SK-N-SH treated with all-trans-retinoic acid at 6 μM for 48 hours (cell line): ENCODE measurements at regions not wholly inside any gene's neighbourhood (a gene's known extent, or its start where the extent isn't known, plus 50 kb on each side); places are given as distances from the start of the nearest gene placed in this dataset.

Source experiments
- ATAC-seq: fragments of 200-7000 bp; cut with Tn5 transposase; 3 replicates; pipeline ENCODE4 v1.9.1; 2020; ENCODE audit warnings: mild to moderate bottlenecking, moderate library complexity
- ARNTL ChIP-seq: fragments of 450-650 bp; formaldehyde crosslinking; IDR thresholded peaks from 2 replicates; pipeline ENCODE4 v1.5.0; 2020; ENCODE audit warnings: low read depth, mild to moderate bottlenecking, moderate library complexity, borderline replicate concordance
- BACH2 ChIP-seq: fragments of 250-450 bp; sonication (Bioruptor Pico); IDR thresholded peaks from 2 replicates; pipeline ENCODE4 v1.9.0; 2021; ENCODE audit warnings: mild to moderate bottlenecking, borderline replicate concordance
- CSDC2 ChIP-seq: fragments of 250-450 bp; sonication (Bioruptor Pico); IDR thresholded peaks from 2 replicates; pipeline ENCODE4 v1.5.0; 2020; ENCODE audit warnings: mild to moderate bottlenecking, moderate library complexity
- ESRRG ChIP-seq: fragments of 250-450 bp; sonication (Bioruptor Pico); IDR thresholded peaks from 2 replicates; pipeline ENCODE4 v1.6.1; 2021; ENCODE audit warnings: mild to moderate bottlenecking
- GLIS3 ChIP-seq: fragments of 250-450 bp; sonication (Bioruptor Pico); IDR thresholded peaks from 2 replicates; pipeline ENCODE4 v1.5.0; 2020; ENCODE audit warnings: mild to moderate bottlenecking, moderate library complexity
- ISL1 ChIP-seq: fragments of 250-450 bp; sonication (Bioruptor Pico); IDR thresholded peaks from 2 replicates; pipeline ENCODE4 v2.1.2; 2022; ENCODE audit warnings: mild to moderate bottlenecking, moderate library complexity
- OSR1 ChIP-seq: fragments of 250-450 bp; sonication (Bioruptor Pico); IDR thresholded peaks from 2 replicates; pipeline ENCODE4 v1.8.0; 2022; ENCODE audit warnings: moderate library complexity, mild to moderate bottlenecking, inconsistent platforms
- PATZ1 ChIP-seq: fragments of 250-450 bp; sonication (Bioruptor Pico); IDR thresholded peaks from 2 replicates; pipeline ENCODE4 v1.8.0; 2020; ENCODE audit warnings: mild to moderate bottlenecking, moderate library complexity, borderline replicate concordance
- RARB ChIP-seq: fragments of 250-450 bp; sonication (Bioruptor Pico); IDR thresholded peaks from 2 replicates; pipeline ENCODE4 v1.8.0; 2021; ENCODE audit warnings: mild to moderate bottlenecking, moderate library complexity
- SNAI2 ChIP-seq: fragments of 250-450 bp; sonication (Bioruptor Pico); IDR thresholded peaks from 2 replicates; pipeline ENCODE4 v1.5.0; 2020; ENCODE audit warnings: mild to moderate bottlenecking, moderate library complexity
- TCF4 ChIP-seq: fragments of 250-450 bp; sonication (Bioruptor Pico); IDR thresholded peaks from 2 replicates; pipeline ENCODE4 v1.8.0; 2021; ENCODE audit warnings: mild to moderate bottlenecking, moderate library complexity, borderline replicate concordance
- TOX ChIP-seq: fragments of 250-450 bp; sonication (Bioruptor Pico); IDR thresholded peaks from 2 replicates; pipeline ENCODE4 v1.8.0; 2021; ENCODE audit warnings: mild to moderate bottlenecking, moderate library complexity, borderline replicate concordance
- TSHZ2 ChIP-seq: fragments of 250-450 bp; sonication (Bioruptor Pico); IDR thresholded peaks from 2 replicates; pipeline ENCODE4 v1.5.0; 2020; ENCODE audit warnings: mild to moderate bottlenecking, moderate library complexity
- ZC3H10 ChIP-seq: fragments of 250-450 bp; sonication (Bioruptor Pico); IDR thresholded peaks from 2 replicates; pipeline ENCODE4 v1.5.1; 2021; ENCODE audit warnings: mild to moderate bottlenecking, moderate library complexity
- ZFP3 ChIP-seq: fragments of 250-450 bp; sonication (Bioruptor Pico); IDR thresholded peaks from 2 replicates; pipeline ENCODE4 v1.5.0; 2020; ENCODE audit warnings: mild to moderate bottlenecking, moderate library complexity
- ZFP30 ChIP-seq: fragments of 450-650 bp; formaldehyde crosslinking; IDR thresholded peaks from 2 replicates; pipeline ENCODE4 v1.5.0; 2022; ENCODE audit warnings: mild to moderate bottlenecking, moderate library complexity
- ZNF565 ChIP-seq: fragments of 450-650 bp; formaldehyde crosslinking; conservative IDR thresholded peaks from 2 replicates; pipeline ENCODE4 v1.5.0; 2020; ENCODE audit warnings: low read depth, mild to moderate bottlenecking, moderate library complexity
- ZNF70 ChIP-seq: fragments of 450-650 bp; formaldehyde crosslinking; IDR thresholded peaks from 2 replicates; pipeline ENCODE4 v1.5.0; 2020; ENCODE audit warnings: mild to moderate bottlenecking, moderate library complexity
- ZNF8 ChIP-seq: fragments of 450-650 bp; formaldehyde crosslinking; IDR thresholded peaks from 2 replicates; pipeline ENCODE4 v1.5.0; 2020; ENCODE audit warnings: mild to moderate bottlenecking, moderate library complexity
- TF ChIP-seq, protein P1 (sequence below): fragments of 250-450 bp; sonication (Bioruptor Pico); IDR thresholded peaks from 2 replicates; pipeline ENCODE4 v1.5.1; 2020; ENCODE audit warnings: low read depth, mild to moderate bottlenecking, moderate library complexity
- TF ChIP-seq, protein P2 (sequence below): fragments of 250-450 bp; sonication (Bioruptor Pico); IDR thresholded peaks from 2 replicates; pipeline ENCODE4 v1.8.0; 2021; ENCODE audit warnings: low read depth, mild to moderate bottlenecking, moderate library complexity, borderline replicate concordance
- TF ChIP-seq, protein P3 (sequence below): fragments of 250-450 bp; sonication (Bioruptor Pico); IDR thresholded peaks from 2 replicates; pipeline ENCODE4 v1.5.1; 2021; ENCODE audit warnings: mild to moderate bottlenecking, moderate library complexity

GRCh38 chr17:13770702-13771101 is 169.0 kb upstream of the HS3ST3A1 start:
- ATAC-seq, result no peak
- TF ChIP-seq, protein P1, sequence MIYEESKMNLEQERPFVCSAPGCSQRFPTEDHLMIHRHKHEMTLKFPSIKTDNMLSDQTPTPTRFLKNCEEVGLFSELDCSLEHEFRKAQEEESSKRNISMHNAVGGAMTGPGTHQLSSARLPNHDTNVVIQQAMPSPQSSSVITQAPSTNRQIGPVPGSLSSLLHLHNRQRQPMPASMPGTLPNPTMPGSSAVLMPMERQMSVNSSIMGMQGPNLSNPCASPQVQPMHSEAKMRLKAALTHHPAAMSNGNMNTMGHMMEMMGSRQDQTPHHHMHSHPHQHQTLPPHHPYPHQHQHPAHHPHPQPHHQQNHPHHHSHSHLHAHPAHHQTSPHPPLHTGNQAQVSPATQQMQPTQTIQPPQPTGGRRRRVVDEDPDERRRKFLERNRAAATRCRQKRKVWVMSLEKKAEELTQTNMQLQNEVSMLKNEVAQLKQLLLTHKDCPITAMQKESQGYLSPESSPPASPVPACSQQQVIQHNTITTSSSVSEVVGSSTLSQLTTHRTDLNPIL, result no peak
- TF ChIP-seq TOX (CRISPR knock-in tag) (no peak), BACH2 (CRISPR knock-in tag) (no peak), ZNF70 (CRISPR knock-in tag) (no peak), CSDC2 (CRISPR knock-in tag) (no peak), OSR1 (CRISPR knock-in tag) (no peak), ZNF565 (no peak), TCF4 (no peak), SNAI2 (CRISPR knock-in tag) (no peak), ISL1 (CRISPR knock-in tag) (no peak), ESRRG (no peak), ARNTL (CRISPR knock-in tag) (no peak), ZFP30 (CRISPR knock-in tag) (no peak), RARB (CRISPR knock-in tag) (no peak)
- TF ChIP-seq, protein P2, sequence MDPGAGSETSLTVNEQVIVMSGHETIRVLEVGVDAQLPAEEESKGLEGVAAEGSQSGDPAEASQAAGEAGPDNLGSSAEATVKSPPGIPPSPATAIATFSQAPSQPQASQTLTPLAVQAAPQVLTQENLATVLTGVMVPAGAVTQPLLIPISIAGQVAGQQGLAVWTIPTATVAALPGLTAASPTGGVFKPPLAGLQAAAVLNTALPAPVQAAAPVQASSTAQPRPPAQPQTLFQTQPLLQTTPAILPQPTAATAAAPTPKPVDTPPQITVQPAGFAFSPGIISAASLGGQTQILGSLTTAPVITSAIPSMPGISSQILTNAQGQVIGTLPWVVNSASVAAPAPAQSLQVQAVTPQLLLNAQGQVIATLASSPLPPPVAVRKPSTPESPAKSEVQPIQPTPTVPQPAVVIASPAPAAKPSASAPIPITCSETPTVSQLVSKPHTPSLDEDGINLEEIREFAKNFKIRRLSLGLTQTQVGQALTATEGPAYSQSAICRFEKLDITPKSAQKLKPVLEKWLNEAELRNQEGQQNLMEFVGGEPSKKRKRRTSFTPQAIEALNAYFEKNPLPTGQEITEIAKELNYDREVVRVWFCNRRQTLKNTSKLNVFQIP (CRISPR knock-in tag), result no peak
- TF ChIP-seq, protein P3, sequence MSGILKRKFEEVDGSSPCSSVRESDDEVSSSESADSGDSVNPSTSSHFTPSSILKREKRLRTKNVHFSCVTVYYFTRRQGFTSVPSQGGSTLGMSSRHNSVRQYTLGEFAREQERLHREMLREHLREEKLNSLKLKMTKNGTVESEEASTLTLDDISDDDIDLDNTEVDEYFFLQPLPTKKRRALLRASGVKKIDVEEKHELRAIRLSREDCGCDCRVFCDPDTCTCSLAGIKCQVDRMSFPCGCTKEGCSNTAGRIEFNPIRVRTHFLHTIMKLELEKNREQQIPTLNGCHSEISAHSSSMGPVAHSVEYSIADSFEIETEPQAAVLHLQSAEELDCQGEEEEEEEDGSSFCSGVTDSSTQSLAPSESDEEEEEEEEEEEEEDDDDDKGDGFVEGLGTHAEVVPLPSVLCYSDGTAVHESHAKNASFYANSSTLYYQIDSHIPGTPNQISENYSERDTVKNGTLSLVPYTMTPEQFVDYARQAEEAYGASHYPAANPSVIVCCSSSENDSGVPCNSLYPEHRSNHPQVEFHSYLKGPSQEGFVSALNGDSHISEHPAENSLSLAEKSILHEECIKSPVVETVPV, result no peak

DNA sequence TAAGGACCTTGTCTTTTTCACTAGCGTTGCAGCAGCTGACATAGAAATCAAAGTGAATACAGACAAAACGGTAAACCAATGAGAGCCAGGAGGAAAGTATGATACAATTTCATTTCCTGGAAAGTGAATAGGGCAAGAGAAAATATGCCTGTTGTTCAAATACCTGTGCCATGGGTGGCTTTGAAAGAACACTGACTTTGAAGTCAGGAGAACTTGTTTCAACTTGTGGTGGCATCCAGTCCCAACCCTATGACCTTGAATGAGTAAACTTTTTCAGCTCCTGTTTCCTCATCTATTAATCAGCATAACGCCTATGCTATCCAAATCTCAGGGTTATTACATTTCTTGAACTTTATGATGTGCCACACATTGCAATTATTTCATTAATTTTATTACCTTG is 173.7 kb upstream of the HS3ST3A1 start:
- ATAC-seq, result no peak
- TF ChIP-seq ZNF70 (CRISPR knock-in tag) (no peak), ZFP3 (CRISPR knock-in tag) (no peak), ARNTL (CRISPR knock-in tag) (no peak), ZC3H10 (CRISPR knock-in tag) (no peak), GLIS3 (CRISPR knock-in tag) (no peak), TOX (CRISPR knock-in tag) (no peak), CSDC2 (CRISPR knock-in tag) (no peak), BACH2 (CRISPR knock-in tag) (no peak)
- TF ChIP-seq, protein P1, result no peak

- TF ChIP-seq ZFP30 (CRISPR knock-in tag) (no peak), SNAI2 (CRISPR knock-in tag) (no peak), ZNF70 (CRISPR knock-in tag) (no peak), TCF4 (no peak), BACH2 (CRISPR knock-in tag) (no peak), GLIS3 (CRISPR knock-in tag) (no peak), ESRRG (no peak), PATZ1 (CRISPR knock-in tag) (no peak), TSHZ2 (CRISPR knock-in tag) (no peak), ZNF8 (CRISPR knock-in tag) (no peak), TOX (CRISPR knock-in tag) (no peak)
- TF ChIP-seq, protein P2 (CRISPR knock-in tag), result no peak
- TF ChIP-seq, protein P1, result no peak
Observed at GRCh38 chr17:13776027-13776551, 174.4 kb upstream of the HS3ST3A1 start.

More at GRCh38 chr17:13776027-13776551, 174.4 kb upstream of the HS3ST3A1 start:
- no peak for ATAC-seq
